NCI-H446 (cell line): ENCODE measurements at regions not wholly inside any gene's neighbourhood (a gene's known extent, or its start where the extent isn't known, plus 50 kb on each side); places are given as distances from the start of the nearest gene placed in this dataset.

Source experiments
- DNase-seq, 2 experiments: peaks; one replicate each; lab custom pipeline; 2025; lab: John Stamatoyannopoulos, UW

DNA sequence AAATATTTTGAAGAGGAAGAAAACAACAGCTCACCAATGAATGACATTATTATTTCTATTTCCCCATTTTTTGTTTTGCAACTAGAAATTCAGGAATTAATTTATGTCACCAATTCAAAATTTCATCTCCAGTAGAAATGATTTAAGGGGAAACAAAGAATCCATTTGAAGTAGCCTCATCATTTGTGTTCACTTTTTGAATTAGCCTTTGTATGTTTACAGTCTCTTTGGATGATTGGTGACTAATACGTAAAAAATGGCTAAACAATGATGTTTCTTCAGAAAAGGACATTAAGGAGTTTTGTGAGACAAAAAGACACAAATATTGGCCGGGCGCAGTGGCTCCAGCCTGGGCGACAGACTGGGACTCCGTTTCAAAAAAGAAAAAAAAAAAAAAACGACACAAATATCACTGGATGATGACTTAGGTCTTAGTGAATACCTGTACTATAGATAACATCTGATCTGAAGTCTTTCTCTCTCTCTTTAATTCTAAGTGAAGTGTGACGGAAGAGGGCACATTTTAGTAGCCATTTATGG lies 313.2 kb downstream of the PIK3C3 start:
- DNase-seq = no peak

DNA sequence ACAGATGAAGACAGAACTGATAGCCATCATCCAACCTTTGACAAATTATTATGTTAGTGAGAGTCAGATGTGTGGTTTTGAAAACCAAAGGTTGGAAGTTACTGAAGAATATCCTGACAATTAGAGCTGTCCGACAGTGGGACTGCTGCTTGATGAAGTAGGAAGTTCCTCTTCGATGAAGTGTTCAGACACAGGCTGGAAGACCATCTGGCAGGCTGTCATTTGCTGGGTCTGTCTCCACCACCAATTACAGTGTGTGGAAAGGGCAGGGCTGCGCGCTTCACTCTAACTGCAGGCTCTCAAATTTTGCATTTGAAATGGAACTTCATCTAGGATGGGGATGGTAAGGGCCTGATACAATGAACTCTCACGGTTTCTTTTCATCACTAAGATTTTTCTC lies 313.8 kb downstream of the PIK3C3 start:
- peak; percentile 67 to 83 for DNase-seq

DNA sequence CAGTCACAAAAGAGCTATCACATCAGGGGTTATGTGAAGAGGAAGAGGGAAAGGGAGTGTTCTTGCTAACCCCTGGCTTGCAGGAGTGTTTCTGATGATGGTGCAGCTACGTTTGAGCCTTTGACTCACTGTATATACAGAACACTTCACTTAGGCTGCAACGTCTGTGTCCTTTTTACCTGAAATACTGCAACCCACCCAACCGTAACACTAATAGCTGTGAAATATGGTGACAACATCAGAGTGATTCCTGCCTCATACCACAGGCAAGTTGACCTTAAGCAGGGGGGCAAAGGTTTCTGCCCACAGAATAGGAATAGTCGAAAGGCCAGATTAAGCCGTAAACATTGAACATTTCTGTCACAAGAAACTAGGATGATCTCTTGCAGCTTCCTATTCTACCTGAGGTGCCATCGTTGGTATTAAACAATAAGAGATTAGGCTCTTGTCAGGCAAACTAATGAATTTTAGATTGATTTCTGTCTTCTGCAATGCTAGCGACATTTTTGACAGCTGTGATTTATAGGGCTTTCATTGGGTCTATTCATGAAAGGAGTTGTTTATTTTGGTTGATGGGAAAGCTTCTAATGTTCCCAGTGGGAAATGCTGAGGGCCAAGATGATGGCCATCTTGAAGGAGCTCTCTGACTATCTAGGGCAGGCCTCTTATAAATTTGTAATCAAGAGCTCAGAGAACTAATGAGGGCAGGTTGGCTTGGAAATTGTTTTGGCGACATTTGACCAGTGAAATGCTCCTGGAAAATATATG lies 316.8 kb downstream of the PIK3C3 start:
- peak in 1 of 2 experiments; percentile 7 for DNase-seq

DNA sequence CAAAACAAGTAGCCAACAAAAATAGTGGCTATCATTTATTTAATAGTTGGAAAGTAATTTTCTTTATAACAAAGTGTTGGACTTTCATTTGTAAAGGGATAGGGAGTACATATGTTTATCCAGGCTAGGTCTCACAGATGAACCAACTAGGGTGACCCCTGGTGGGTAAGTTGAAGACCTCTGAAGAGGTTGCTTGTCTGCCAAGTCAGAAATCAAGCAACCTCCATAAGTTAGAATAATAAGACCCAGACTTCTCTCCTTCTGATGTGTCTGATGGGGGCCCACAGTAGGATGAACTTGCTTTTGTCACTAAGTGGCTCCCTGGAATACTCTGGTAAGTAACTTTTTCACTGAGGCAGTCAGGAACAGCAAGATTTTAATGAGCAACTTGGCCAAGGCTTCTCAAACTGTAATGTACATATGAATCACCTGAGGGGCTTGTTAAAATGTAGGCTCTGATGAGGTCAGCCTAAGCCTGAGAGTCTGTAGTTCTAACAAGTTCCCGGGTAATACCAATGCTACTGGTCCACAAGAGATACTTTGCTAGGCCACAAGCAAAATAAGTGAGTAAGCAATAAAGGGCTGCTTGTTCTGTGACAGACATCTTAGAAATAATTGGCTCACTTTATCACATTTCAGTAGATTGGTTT lies 319.6 kb downstream of the PIK3C3 start:
- peak in 1 of 2 experiments; percentile 61 for DNase-seq

DNA sequence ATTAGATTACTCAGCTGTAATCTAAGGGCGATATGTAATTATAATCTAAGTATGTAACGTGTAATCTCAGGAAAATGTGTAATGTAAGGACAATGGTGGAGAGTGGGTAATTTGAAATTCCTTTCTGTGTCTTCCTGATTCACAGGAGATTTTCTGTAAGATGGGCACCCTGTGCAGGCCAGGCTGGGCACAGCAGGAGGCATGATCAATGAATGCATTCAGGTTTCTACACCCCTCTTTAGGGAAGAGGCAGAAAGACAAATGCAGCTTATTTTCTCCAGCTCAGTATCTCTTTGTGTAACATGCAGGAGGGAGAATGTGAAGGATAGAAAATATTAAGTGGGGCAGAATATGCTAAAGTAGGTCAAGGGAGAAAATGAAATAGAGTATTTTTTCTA lies 320.1 kb downstream of the PIK3C3 start:
- DNase-seq = no peak

DNA sequence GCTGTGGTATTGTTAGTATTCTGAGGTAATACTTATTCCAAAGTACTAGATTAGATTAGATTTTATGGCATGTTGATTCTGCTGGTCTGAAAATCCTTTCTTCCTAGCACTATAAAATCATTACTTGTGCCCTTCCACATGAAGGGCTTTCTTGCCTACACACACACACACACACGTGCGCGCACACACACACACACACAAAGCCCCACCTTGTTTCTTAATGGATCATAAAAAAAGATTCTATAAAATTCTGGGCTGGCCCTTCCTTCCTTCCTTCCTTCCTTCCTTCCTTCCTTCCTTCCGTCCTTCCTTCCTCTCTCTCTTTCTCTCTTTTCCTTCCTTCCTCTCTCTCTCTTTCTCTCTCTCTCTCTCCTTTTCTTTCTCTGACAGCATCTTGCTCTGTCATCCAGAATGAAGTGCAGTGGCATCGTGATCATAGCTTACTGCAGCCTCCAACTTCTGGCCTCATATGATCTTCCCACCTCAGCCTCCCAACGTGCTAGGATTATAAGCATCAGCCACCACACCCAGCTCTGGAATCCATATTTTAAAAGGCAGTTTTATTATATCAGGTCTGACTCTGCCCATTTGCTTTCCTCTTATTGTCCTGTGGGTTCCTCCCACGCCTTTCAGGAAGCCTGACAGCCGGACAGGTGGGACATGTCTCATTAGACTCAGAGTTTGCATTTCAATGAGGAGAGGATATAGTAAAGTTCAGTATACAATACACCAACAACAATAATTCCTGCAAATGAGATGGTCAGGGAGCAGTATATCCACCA lies 321.1 kb downstream of the PIK3C3 start:
- no peak for DNase-seq

DNA sequence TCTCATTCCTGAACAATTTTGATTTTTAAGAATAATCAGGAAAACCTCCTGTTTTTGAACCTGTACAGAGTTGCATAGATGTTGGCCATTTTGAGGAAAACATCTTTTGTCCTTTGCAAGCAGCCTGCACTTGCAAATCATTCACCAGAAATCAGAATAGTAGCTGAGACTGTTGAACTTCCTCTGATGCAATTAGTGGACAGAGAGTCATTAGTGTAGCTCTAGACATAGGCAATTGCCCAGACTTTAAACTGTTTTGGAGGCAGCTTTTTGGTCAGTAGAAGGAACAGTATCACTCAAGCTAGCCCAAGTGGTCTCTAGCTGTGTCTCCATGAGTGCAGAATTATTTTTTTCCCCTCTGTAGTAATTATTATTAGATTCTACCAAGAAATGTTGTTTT lies 326.1 kb downstream of the PIK3C3 start:
- DNase-seq = no peak

DNA sequence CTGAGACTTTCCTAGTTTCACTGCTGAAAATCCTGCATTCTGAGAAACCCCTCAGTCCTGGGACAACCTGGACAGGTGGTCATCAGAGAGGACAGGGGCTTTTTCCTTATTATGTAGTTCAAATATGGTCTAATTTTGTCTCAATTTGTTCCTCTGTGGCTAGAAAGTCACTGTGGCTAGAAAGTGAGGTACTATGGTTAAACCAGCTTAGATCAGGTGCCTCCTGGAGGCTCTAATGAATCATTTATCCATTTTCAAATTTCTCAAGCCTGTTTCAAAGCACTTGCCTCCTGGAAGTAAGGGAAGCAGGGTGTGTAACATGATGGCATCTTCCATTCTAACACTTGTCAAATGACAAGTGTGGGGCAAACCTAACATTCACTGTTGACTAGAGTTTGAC lies 326.8 kb downstream of the PIK3C3 start:
- no peak for DNase-seq

DNA sequence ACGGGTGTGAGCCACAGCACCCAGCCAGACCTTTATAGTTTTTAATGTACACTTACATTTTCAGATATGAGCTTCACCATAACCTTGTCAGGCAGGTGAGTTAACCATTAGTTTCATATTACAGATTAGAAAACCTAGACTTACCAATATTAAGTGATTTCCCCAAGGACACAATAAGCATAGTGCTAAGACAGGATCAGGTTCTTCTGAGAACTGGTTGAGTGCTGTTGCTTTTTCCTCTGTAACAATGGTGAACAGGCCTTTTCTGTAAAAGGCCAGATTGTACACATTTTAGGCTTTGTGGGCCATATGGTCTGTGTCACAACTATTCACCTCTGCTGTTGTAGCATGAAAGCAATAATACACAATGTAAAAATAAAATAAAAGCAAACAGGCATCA lies 332.0 kb downstream of the PIK3C3 start:
- DNase-seq = no peak

DNA sequence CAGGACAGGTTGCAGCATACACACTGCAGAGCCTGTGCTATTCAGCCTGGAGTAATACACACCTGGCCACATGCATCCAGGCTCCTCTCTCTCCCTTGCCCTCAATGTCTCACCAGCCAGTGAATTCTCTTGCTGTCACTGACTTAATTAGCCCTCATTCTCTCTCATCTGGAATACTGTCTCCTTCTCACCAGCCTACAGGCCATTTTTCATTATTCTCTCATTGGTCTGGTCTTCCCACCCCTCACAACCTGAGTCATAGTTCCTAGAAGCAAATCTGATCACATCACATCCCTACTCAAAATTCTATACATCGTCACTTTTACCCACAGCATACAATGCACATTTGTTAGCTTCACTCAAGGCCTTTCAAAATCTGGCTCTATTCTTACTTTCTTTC lies 333.1 kb downstream of the PIK3C3 start:
- DNase-seq = no peak

DNA sequence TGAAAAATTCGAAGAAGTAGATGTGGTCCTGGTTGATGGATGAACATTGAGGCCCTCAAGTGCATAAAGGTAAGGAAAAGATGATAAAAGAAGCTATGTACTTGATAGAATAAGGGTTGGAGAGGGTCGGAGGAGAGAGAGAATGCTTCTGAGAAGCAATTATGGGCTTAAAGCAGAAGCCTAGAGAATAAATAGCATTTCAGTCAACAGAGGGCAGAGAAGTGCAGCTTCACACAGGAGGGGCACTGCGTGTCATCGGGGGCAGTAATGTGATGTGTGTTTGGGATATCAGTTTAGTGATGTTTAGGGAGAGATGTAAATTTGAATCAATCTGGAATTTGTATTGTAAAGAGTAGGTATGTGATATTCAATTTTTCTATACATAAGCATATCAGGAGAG lies 334.5 kb downstream of the PIK3C3 start:
- DNase-seq = no peak

DNA sequence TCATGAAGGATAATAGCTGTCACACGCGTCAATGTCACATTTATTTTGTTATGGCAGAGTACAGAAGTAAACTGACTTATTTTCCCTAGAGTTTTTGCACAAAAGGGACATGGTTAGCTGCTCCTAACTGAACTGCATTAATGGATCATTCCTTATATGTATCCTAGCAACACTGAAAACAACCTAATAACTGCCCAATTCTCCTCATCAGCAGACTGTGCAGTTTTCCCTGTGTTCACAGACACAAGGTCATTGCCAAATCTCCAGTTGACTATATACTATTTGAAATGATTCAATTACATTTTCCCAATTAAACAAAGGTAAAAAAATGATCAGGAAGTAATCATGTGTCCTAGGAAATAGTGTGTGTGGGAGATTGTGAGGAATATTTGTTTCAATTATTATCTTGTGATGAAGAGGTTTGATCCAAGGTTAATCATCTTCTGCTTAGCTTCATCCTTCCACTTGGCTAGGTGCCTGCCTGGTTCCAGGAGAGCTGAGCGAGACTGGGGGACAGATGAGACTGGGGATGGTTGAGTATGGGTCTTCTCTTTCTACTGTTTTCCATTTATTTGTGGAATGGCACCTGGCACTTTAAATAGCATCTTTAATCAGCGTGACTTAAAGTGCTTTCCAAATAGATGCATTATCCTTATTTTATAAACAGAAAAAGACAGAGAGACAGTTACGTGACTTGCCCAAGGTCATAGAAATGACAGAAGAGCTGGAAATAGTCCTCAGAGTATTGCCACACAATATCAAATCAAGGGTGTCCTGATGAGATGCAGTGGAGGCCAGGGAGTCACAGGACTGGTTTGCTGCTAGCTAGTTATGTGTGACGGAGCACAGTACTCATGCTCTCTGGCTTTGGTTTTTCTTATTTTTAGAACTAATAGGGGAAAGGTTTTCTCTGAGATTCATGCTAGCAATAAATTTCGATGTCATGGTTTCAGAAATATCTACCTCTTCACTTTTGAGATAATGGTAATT lies 335.6 kb downstream of the PIK3C3 start:
- peak; percentile 43 to 47 for DNase-seq

DNA sequence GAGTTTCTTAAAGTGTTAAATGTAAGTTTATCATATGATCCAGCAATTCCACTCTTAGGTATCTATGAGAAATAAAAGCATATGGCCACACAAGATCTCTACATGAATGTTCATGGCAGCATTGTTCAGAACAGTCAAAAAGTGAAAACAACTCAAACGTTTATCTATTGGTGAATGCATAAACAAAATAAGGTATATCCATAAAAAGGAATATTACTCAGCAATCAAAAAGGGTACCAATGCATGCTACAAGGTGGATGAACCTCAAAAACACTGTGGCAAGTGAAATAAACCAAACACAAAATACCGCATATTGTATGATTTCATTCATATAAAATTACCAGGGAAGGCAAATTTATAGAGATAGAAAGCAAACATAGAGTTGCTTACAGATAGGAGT lies 337.6 kb downstream of the PIK3C3 start:
- no peak for DNase-seq

DNA sequence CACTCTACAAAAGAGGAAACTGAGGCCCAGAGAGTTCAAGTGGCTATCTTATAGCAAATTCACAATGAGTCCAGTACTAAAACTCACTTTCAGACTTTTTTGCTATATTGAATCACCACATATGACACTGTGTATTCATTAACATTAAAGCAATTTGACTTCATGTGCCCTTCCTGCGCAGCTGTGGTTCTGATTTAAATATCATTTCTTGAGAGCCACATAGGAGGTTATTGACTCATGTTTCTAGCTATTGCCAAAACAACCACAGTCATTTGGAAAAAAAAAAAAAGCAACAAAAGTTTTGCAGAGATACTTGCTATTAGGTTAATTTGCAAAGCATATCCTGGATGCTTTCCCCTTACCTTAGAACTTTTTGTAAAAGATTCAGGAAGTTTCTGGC lies 341.2 kb downstream of the PIK3C3 start:
- DNase-seq = no peak

DNA sequence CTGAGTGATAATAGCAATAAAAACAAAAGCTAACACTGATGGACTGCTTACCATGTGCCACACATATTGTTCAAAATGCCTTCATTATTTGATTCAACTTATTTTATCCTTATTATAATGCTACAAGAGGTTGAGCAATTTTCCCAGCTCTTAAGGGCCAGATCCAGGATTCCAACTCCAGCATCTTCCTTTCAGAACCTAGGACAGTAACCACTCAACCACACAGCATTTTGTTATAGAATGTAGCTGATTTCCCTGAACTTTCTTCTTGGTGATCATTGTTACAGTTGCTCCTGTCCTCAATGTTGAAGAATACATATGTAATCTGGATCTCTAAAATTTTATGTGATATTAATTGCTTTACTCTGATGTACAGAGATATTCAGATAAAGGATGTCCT lies 341.7 kb downstream of the PIK3C3 start:
- no peak for DNase-seq

DNA sequence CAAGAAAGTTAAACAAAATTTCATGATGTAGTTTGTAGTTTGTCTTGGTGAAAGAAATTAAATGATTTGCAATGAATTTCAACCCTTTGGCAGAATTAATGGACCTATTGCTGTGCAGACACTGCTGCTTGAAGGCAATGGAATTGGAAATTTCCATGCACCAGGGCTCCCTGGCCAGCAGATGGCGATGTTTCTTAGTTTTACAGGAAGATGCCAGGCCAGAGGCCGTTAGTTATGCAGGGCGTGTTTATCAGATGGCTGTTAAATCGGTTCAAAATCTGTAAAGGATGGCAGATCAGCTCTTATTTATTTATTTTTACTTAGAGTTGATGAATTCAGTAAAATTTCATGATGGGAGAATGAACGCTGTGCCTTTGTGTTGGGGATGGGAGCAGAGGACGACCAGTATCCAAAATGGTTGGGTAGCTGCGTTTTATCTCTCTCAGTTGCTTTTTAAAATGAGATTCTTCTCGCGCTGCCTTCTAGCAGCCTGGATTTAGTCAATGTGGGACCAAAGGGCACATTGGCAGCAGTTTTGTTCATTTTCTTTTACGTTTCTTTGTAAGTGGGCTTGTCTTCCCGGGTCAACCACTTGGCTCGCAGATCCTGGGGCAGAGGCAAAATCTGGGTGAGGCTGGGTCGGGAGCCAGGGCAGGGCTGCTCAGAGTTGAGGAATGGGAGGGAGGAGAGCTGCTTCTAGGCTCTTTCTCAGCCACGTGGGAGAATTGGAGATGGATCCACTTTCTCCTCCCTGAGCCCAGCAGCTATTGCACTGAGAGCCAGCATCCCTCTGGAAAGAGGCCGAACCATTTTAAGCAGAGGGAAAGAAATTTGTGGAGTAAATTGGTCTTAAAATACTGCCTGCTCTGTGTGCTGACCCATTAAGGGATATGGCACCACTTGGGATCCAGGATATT lies 344.0 kb downstream of the PIK3C3 start:
- peak; percentile 72 to 93 for DNase-seq

DNA sequence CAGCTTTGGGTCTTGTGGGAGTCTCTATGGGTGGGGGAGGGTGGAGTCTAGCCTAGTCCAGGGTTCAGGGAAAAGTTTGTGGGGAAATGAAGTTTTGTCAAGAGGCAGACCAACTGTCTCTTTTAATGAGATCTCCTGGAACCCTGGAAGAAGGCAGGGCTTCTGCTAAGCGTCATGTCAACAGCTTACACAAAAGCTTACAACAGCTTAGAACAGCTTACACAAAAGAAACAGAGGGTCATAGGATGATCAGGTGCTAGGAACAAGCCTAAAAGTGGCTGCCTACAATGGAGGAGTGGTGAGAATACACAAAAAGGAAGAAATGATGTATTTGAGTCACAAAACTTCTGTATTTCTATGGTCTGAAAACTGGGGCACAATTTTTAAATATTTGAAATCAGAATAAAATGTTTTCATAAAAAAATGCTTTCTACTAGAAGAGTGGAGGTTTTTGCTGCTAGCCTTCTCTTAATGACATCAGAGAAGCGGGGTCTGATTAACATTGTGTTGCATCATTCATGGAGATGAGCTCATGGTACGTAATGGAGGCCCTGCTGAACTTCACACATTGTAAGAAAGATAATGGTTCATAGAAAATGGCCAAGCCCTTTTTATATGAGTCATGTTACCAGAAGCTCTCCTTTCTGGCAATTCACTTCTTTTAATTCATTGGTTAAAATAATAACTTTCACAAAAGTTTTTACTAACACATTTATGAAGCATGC lies 351.0 kb downstream of the PIK3C3 start:
- no peak for DNase-seq

DNA sequence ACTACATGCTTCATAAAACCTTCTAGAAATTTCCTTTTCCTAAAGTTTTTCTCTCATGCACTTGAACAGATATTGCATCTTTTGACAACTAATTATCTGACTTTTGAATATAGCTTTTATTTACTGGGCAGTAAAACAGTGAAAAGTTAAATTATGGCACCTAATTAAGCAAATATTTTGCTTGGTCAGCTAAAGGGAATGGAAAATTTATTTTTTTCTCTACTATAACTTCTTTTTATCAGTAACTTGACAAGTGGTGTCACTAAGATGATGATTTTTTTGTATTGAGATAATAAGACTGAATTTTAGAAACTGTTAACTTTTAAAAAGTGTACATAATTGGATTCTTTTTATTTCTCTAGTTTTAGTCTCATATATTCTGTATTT lies 351.6 kb downstream of the PIK3C3 start:
- no peak for DNase-seq

DNA sequence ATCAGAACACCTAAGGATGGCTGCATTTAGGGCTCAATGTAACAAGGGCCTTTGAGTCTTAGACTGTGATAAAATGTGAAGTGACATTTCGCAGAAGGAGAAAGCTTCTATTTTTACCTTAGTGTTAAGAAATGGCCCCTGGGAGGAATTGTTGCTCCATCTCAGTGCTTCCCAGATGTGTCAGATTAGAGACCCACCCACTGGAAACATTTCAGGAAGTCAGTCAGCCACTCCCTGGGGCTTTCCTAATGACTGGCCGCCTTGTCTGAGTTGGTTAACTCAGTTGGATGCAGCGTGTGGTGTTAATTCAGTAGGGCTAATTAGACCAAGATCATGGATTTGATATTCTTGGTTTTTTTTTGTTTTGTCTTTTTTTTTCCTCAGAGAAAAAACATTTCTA lies 355.9 kb downstream of the PIK3C3 start:
- DNase-seq = no peak

DNA sequence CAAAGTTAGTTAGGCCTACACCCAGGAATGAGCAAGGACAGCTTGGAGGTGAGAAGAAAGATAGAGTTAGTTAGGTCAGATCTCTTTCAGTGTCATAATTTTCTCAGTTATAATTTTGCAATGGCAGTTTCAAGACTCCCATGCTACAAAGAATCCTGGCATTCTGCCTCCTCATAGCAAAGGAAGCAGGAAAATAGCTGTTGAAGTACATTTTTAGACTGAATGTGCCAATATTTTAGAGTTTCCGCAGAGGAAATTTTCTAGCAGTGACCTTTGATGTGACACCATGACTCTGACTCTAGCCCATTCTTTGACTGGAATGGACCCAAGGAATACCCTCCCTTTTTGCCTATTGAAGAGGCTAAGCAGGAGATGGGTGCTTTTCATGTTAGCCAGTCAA lies 371.7 kb downstream of the PIK3C3 start:
- peak in 1 of 2 experiments; percentile 10 for DNase-seq
